Inflammatory macrophage treated with lipopolysaccharide for 1 hour (primary cell): ENCODE measurements at regions not wholly inside any gene's neighbourhood (a gene's known extent, or its start where the extent isn't known, plus 50 kb on each side); places are given as distances from the start of the nearest gene placed in this dataset.

Experiments
- DNase-seq, 2 donors: peaks; one replicate each; pipeline ENCODE4 v3.0.0-alpha.2; 2020 to 2022

DNA sequence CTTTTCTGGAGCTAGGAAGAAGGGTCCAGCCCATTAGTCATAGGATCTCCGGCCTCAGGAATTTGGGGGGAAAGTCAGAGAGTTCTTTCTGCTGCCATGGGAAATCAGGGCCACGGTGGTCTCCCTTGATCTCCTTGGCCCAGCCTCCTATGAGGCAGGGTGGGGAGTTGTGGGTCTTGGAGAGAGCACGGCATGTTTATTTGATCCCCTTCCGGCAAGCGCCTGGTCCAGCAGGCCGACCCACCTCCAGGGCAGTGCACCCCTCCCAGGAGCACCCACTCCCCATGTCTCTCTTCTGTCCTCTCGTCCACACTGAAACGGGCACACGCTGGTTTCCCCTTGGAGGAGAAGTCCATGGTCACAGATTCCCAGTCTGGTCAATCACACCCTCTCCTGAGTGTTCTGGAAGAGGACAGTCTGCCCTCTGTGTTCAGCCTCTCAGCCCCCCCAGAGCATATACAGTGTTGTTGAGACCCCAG is 464.6 kb upstream of the HS6ST1 start:
- DNase-seq: no peak

DNA sequence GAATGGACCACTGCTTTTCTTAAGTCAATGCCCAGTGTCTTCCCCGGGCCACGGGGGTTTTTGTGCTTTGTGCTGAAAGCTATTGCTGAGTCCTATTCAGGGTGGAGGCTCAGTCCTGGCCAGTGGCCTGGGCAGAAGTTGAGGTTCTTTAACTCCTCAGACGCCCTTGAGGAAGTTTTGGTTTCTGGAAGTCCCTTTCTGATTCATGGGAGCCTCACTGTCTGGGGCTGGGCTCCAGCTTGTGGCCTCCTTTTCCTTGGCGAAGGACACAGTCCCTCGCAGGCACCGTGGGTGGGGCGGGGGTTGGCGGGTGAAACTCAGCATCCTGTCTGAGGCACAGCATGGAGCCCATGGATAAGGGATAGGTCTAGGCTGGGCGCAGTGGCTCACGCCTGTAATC is 465.2 kb upstream of the HS6ST1 start:
- no peak for DNase-seq

DNA sequence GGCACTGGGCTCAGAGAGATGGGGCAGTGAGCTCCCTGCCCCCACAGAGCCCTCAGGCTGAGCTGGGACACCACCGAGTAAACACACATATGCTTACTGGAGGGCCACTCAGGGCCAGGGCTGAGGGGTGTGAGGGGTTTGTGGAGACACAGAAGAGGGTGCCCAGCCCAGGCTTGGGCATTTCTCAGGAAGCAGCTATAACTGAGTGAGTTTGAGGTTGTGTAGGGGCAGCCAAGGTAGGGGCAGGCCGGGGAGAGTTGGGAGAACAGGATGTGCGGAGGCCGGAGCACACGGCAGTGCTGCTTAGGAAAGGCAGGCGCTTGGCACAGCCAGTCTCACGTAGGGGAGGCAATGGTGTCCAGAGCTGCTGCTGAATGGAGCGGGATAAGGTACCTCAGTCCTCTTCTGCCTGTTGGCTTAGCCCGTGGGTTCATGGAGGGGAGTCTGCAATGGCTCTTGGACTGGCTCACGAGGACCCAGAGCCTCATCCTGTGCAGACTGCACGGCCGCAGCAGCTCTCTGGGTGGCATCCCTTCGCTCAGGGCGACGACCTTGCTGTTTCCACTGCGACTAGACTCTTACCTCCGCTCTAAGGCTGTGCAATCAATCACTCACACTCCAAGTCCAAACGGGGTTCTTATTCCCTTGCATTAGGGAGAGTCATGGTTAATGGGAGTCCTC is 466.1 kb upstream of the HS6ST1 start:
- DNase-seq: no peak

DNA sequence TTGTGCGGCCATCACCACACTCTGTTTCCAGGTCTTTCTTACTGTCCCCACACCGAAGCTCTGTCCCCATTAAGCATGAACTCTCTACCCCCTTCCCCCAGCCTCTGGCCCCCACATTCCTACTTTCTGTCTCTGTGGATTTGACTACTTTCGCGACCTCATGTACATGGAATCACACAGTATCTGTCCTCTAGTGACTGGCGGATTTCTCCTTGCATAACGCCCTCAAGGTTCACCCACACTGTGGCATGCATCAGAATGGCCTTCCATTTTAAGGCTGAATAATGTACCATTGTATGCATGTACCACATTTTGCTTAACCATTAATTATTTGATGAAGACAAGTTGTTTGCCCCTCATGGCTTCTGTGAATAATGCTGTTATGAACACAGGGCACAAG is 467.6 kb upstream of the HS6ST1 start:
- DNase-seq: no peak

DNA sequence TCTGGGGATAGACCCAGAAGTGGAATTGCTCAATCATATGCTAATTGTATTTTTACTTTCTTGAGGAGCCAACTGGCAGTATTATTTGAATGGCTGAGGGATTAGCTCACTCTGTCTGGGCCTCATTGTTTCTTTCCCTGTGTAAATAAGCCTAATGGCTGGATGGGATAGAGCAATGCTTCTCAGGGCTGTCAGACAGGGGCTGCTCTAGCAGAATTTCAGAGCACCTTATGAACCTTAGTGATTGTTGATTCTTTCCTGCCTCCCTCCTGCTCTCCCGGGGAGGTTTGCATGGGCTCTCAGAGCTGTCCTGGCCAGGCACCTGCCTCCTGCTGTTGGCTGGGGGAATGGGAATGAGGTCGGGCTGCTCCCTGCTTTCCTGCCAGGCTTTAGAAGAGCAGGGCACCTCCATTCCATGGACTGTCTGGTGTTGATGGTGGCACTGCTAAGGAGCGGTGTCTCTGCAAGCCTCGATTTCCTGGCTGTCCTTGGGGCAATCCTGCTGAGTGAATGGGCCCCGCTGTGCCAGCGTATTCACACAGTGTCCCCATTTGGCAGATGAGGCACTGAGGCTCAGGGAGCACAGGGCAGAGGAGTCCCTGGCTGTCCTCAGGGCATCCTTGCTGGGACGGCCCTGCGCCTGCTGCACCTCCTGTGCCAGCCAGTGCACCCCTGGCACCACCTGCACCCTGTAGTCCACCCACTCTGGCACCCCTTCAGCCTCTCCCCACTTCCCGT is 468.2 kb upstream of the HS6ST1 start:
- DNase-seq: no peak

DNA sequence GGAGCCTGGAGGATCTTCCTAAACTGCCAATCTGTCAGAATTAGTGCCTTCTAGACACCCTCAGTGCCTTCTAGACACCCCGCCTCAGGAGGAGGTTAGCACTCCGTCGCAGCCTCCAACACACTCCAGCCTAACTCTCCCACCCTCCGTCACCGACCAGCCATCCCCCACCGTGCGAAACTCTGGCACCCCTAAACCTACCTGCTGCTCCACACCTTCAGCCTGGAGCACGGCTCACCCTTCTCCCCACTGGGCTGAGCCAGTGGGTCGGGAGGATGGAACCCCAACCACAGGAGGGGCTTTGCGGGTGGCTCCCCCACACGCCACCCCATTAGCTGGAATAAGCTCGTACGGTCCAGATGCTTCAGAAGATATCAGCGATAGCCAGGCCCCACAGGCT is 468.9 kb upstream of the HS6ST1 start:
- DNase-seq: no peak

DNA sequence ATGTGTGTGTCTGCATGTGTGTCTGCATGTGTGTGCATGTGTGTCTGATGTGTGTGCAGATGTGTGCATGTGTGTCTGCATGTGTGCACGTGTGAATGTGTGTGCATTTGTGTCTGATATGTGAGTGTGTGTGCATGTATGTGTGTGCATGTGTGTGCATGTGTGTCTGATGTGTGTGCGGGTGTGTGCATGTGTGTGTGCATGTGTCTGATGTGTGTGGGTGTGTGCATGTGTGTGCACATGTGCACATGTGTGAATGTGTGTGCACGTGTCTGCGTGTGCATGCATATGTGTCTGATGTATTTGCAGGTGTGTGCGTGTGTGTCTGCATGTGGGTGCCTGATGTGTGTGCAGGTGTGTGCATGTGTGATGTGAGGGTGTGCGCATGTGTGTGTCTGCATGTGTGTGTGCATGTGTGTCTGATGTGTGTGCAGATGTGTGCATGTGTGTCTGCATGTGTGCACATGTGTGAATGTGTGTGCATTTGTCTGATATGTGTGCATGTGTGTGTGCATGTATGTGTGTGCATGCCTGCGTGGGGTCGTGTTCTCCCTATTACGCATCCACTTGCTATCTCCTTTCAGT is 470.1 kb upstream of the HS6ST1 start:
- DNase-seq: no peak

DNA sequence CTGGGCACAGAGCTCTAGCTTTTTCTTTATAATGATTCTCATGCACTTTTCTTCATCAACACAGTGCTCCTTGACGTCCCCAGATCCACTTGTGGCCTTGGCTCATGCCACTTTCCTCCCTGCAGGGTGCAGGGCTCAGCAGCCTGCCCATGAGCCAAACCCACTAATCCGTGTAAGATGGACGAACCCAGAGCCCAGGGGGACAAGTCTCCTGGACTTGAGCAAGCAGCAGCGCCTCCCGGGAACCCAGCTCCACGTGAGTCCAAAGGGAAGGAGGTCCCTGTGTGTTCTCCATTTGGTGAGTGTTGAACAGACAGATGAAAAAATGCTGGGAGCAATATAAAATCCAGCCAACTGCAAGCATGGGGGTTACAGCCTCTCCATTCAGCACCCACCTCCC is 470.6 kb upstream of the HS6ST1 start:
- DNase-seq: no peak

DNA sequence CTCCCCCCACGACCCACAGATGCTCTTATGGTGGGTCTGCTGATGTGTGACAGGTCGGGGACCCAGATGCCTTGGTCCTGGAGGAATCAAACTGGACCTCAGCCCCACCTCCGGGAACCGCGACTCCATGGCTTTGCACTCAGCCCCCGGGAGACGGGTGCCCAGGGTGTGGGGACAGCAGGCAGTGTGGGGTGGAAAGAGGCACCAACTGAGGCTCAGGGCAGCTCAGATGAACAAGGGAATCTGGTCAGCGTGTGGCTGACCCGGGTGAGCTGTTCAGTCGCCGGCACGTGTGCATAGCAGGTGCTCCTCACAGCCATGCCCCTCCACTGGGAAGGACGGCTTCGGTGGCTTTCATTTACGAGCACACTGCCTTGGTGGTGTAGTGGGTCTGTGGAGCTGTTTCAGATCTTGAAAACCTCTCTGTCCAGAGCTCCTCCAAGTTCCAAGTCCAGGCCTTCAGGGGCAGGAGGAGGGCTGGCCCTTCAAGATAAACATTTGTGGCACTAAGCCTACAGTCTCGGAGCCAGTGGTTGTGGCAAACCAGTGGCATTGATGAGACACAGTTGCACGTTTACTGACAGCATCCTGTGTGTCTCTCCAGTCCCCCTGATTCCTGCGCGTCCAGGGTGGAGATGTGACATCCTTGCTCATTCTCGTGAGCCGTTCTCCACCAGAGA is 471.2 kb upstream of the HS6ST1 start:
- no peak for DNase-seq

DNA sequence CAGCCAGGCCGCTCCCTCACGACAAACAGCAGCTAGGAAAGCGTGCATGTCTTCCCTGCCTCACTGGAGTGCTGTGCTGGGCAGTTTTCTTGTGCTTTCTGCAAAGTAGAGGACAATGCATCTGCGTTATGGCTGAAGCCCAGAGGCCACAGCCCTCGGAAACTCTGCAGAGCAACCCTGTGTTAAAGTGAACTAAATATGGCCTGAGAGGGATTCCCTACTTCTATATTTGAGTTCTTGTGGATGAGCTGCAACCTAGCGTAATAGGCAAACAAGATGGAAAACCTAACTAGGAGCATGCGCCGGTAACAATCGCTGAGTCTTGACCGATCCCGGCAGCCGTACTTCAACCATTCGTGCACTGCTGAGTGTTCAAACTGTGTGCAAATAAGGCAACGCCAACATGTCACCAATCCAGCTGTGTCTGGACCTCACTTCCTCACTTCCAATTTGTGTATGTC is 471.9 kb upstream of the HS6ST1 start:
- DNase-seq: no peak

DNA sequence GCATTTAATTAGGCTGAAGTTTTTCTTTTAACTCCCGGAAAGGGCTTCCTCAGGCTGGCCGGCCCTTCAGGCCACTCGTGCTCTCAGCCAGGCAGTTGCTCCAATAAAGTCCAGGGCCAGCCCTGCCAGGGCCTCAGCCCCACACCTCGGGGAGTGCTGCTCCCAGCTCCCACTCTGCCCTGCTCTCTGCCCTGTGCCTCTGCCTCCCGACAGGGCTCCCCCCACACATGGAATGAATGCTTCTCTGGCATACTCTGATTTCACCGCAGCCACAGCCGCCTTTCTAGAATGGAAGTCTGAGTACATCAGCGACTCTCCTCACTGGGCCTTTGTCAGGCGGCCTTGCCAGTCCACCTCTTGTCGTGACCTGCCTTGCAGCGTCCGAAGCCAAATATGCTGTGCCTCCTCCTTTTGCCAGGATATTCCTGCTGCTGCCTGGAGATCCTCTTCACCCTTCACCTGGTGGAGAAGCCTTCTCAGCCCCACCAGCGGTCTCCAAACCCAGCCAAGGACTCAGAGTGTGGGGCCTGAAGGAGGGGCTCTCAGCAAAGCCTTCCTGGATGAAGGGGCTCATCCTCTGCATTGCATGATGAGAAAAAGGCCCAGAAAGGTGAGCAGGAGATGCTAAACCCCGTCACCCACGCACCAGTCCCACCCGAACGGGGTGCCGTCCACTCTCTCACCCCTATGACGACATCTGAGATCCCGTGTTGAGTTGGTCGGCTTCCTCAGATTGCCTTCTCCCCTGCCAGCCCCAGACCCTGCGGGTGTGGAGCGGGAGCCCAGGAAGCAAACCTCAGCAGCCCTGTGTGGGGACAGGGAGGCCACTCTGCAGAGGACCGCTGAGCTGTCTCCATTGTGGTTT is 472.7 kb upstream of the HS6ST1 start:
- no peak for DNase-seq

DNA sequence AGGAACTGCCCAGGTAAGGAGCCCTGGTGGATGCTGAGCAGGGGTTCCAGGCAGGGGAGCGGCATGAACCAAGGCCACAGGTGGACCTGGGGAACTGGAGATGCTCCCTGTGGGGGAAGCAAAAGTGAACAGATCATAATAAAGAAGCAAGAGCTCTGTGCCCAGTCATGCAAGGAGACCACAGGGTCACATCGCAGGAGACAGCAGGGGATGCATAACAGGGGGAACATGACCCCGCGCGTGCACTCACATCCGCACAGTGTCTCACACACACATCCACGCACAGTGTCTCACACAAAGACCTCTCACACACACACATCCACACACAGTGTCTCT is 473.3 kb upstream of the HS6ST1 start:
- DNase-seq: no peak

DNA sequence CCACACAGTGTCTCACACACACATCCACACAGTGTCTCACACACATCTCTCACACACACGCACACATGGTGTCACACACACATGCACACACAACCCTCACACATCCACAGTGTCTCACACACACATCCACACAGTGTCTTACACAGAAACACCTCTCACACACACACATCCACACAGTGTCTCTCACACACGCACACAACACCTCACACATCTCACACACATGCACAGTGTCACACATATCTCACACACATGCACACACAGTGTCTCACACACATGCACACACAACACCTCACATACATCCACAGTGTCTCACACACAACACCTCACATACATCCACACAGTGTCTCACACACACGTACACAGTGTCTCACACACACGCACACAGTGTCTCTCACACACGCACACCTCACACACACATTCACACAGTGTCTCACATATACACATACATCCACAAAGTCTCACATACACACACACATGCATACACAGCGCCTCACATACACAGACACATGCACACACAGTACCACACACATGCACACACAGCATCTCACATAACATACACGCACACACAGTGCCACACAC is 473.9 kb upstream of the HS6ST1 start:
- no peak for DNase-seq

DNA sequence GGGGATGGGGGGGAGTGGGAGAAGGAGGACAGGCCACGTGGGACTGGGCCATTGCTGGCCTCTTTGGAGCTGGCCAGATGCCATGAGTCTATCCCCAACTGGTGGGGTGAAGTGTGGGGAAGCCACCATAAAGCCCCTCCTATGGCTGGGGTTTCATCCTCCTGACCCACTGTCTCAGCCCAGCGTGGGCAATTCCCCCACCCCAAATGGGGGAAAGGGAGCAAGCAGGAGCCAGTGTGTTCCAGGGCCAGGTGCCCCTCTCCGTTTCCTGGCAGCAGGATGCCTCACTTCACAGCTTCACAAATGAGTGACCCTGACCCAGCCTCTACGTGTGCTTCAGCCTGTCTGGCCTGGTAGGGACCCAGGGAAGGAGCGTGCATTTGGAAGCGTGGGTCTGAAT is 474.7 kb upstream of the HS6ST1 start:
- no peak for DNase-seq

DNA sequence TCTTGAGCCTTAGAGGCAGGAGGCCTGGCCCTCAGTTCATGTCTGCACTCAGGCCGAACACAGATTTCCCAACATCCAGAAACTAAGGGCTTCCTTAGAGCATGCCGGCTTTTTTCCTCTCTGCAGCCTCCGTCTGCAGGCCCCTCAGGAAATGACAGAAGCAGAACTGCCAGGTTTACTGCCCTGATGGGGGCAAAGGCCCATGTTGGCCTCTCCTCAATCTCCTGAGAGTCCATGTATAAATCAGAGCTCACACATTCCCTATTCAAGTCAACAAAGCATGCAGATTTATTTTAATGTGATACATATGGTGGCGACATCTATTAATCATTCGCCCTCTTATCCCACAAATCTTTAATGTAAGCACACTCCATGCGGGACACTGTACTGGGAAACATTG is 475.6 kb upstream of the HS6ST1 start:
- no peak for DNase-seq

DNA sequence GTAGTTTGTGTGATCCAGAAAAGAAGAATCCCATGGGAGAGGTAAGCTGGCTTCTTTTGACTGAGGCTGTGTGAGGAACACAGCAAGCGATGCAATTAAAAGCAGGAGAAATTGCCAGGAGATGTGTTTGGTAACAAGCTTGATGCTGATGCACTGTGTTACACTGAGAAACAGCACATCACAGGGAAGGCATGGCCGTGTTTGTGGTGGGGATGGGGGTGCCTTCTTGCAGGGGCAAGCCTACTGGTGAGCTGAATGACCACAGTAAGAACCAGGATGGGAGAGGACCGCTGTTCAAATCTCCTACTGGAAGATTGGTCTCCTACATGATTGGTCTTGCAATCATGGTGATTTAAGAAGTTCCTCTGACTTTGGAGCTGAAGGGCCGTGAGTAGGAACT is 477.7 kb upstream of the HS6ST1 start:
- no peak for DNase-seq

DNA sequence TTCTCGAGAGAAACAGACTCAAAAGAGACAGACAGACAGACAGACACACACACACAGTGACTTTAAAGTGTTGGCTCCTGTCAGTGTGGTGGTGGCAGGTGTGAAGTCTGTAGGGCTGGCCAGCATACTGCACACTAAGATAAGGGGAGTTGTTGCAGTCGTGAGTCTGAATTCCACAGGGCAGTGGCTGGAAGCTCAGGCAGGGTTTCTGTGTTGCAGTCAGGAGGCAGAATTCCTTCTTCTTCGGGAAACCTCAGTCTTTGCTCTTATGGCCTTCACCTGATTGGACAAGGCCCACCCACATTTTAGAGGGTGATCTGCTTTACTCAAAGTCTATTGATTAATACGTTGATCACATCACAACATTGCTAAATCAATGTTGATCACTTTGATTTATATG is 478.4 kb upstream of the HS6ST1 start:
- no peak for DNase-seq

DNA sequence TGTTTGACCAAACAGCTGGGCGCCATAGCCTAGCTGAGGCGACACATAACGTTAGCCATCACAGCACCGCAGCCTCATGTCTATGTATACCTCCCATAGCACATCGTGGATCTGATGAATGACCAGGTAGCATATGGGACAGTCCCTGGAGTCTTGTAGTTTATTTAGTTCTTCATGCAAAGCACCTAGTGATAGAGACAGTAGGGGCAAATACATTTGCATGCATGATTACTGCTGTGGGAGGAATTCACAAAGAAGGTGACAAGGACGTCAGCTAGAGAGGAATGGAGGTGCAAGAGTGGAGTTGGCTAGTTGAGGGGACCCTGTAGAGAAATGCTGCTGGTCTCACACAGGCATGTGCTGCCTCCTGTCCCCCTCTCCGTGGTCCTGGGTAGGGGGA is 478.9 kb upstream of the HS6ST1 start:
- DNase-seq: no peak

DNA sequence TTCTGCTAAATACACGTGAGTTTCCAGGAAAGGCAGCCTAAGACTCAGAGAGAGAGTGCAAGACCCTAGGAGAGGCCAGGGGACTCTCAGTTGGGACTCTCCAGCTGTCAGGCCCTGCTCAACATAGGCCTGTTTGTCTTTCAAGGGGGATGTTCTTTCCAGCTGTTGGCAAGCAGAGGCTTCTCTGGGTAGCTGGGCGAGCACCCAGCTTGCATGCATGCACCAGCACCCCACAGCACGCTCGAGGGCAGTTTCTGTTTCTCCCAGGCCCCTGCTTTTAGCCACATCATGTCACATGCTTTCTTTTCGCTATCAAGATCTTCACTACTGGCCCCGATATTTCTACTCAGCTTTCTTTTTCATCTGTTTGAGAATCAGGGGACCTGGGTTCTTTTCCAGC is 479.3 kb upstream of the HS6ST1 start:
- no peak for DNase-seq

DNA sequence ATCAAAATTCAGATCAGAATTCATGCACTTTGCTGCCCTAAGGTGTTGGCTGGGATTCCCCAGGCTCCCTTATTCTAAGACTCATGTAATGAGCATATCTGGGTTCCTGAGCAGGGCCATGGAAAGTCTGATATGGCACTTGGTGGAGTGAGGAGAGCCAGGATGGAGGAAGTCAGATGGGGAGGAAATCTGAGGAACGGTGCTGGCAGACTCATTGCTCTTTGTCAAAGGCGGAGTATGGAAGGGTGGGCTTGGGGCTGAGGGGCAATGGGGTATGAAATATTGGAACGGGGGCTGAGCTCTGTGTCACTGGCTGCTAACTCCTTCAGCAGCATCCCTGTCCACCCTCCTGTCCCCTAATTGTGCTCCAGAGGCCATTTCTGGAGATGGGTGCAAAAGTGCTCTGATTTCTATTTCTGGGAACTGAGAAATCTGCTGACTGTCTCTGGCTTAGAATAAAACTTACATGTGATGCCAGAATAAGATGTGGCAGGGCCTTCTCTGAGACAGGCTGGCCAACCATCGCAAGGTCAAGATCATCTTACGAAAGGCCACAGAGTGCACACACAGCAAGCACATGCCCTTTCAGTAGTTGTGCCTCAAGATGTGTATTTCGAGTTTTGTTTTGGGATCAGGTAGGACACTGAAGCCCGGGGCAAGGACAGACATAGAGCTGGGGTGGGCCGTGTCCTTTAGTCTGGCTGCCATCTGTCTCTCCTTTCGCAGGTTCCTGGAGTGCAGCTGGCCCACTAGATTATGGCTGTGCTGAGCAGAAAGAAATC is 480.0 kb upstream of the HS6ST1 start:
- DNase-seq: no peak

DNA sequence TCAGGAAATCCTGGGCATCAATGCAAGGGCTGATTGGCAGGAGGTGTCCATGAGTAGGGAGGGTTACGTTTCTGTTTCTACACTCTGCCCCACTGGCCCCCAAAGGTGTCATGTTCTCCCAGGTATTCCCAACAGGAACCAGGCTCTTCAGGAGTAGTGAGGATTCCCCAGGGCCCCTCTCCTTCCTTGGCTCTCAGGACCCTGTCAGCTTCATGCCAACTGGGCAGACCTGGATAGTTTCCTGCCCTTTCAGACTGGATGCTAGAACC is 480.6 kb upstream of the HS6ST1 start:
- DNase-seq: no peak

DNA sequence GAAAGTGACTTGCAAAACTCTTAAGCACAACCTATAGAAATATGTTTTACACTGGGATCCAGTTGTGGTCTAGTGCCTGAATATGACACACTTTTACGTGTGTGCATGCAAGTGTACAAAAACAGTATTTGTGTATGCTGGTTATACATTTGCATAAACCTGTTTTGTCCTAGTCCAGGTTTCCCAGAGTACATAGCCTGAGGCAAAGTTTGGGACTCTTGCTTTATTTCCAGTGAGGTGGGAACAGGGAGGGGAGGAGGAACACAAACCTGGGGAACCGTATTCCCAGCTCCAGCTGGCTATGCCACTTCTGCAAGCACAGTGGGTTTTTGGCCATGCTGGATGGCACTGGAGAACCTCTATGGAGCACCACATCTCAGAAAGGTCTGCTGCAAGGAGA is 481.1 kb upstream of the HS6ST1 start:
- no peak for DNase-seq
